NCI-H2081 (cell line): ENCODE measurements at regions not wholly inside any gene's neighbourhood (a gene's known extent, or its start where the extent isn't known, plus 50 kb on each side); places are given as distances from the start of the nearest gene placed in this dataset.
A peak's percentile ranks its signal among the peaks of the same experiment; 100 is the strongest.

Source experiments
- DNase-seq, 2 experiments: peaks; one replicate each; lab custom pipeline; 2025; lab: John Stamatoyannopoulos, UW

GRCh38 chr10:2858452-2858851 is 208.9 kb upstream of the PFKP start:
- DNase-seq = no peak

GRCh38 chr10:2856598-2856997 is 210.8 kb upstream of the PFKP start:
- peak; percentile 6 to 53 for DNase-seq

GRCh38 chr10:2852574-2853323 is 214.6 kb upstream of the PFKP start:
- no peak for DNase-seq

DNA sequence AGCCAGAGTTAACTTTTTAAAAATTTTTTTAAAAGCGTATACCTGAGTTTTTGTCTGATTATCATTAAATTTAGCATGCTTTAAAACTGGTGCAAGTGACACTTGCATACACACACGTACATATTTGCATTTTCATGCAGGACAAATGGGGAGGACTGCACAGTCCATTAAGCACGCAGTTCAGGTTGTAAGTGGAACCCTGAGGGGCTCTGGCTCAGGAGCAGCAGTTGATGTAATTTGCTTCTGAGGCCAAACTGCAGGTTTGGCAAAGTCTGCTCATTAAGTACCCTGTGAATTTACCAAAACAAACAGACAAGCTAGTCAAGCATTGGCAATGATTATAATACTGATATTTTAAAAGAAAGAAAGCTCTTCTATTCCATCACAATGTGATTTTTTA is 215.8 kb upstream of the PFKP start:
- peak; percentile 48 to 84 for DNase-seq

DNA sequence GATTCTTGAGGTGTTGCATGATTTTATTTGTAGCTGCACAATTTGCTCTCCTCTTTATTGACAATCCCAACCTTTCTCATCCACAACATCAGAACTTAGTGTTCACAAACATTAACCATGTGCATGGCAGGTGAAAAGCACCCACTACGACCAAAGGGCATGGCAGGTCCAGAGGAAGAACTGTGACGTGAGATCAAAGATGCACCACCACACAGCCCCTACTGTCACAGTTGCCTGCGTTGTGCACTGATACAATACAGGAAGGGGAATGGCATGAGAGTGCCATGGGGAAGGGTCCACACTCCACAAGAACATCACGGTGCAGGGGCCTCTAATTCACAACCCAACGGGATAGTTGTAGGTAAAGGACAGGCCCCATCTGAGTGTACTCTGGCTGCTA is 217.1 kb upstream of the PFKP start:
- DNase-seq = no peak

DNA sequence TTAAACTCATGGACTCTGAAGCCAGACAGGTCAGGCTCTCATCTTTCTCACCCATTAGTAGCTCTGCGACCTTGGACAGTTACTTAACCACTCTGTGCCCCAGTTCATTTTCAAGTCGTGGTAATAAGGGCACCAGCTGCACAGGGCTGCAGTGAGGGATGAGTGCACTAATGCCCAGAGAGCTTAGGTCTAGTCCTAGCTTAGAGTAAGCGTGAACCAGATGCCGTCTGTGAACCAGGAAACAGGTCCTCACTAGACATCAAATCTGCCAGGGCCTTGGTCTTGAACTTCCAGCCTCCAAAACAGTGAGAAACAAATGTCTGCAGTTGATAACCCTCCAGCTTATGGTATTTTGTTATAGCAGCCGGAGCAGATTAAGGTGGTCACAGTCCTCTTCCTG is 222.4 kb upstream of the PFKP start:
- DNase-seq = no peak

GRCh38 chr10:2839081-2839725 is 228.1 kb upstream of the PFKP start:
- peak; percentile 27 to 55 for DNase-seq

DNA sequence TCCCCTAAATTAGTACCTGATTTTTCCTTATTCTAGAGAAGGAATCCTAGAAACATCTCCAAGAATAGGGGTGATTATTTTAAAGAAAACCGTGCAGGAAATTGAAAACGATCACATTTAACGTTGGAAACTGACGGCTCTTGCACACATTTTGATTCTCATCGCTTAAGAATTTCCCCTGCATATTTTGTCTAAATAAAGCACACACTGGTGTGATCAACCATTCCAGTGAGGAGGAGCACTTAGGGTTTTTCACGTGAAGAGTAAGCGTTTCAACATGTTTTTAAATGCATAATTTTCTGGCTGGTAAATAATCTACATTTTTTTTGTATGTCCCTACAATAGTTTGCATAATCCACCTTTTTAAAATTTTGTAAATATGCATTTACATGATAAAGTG is 229.7 kb upstream of the PFKP start:
- no peak for DNase-seq

GRCh38 chr10:2836921-2837662 is 230.3 kb upstream of the PFKP start:
- no peak for DNase-seq

DNA sequence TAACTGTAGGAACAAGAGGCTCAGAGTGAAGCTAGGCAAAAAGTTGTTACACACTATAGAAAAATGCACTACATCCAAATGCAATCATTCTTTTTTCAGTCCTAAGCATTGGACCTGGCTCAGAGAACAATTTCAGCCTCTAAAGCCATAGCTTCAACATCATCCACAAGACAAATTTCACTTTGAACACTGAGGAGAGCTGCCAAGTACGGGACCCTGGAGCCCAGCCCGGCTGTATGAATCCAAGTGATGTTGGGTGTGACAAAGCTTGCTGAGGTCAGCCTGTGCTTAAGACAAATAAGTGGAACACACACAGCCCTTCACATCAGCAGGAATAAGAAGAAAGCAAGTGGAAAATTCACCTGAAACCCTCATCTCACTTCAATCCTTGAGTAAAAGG is 233.1 kb upstream of the PFKP start:
- no peak for DNase-seq

- no peak for DNase-seq
Observed at GRCh38 chr10:2831509-2831908, 235.8 kb upstream of the PFKP start.

DNA sequence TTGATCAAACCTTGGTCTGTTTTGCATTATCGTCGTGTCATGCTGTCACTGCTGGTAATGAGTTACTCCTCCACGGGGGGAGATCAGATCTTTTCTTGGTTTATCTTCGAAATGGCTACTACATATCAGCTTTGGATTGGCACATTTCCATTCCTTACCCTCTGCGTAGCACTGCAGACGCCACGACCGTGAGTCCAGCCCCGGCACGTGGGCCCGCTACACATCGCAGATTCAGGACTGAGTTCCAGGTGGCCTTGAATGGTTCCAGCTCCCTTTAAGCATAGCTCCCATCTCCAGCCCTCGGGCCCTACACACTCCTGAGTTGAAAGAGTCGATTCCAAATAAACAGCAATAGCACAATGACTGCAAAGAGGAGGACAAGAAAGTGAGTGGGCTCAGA is 238.6 kb upstream of the PFKP start:
- no peak for DNase-seq

DNA sequence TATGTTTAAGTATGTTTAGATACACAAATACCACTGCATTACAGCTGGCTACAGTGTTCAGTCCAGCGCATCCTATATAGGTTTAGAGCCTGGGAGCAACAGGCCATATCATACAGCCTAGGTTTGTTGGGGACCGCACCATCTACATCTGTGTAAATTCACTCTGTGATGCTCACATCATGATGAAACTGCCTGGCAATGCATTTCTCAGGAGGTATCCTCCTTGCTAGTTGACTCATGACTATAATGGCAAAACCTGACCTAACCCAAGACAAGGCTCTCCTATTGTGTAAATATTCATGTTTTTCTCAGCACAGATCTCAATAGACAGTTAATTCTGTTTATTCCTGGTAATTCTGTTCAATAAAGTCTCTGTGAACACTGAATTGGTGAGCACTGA is 240.7 kb upstream of the PFKP start:
- DNase-seq = no peak

DNA sequence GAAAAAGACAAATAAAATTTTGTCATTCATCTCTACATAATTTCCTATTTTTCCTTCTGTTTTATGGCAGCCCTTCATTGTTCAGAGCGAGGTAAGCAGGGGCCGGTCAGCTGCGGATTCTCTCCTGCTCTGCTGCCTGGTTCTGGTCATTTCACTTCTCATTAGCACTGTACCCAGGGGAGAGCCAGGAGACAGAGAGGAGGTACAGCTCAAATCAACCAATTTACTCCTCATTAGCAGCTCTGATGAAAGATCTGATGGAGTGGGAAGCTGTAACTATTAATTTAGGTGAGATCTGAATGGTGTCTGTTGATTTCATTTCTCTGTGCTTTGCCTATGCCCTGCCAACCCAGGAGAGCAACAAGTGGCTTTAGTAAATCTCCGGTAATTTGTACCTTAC is 241.5 kb upstream of the PFKP start:
- DNase-seq = no peak

GRCh38 chr10:2817940-2818636 is 249.3 kb upstream of the PFKP start:
- no peak for DNase-seq

- DNase-seq = no peak
Observed at GRCh38 chr10:2813693-2814092, 253.7 kb upstream of the PFKP start.

DNA sequence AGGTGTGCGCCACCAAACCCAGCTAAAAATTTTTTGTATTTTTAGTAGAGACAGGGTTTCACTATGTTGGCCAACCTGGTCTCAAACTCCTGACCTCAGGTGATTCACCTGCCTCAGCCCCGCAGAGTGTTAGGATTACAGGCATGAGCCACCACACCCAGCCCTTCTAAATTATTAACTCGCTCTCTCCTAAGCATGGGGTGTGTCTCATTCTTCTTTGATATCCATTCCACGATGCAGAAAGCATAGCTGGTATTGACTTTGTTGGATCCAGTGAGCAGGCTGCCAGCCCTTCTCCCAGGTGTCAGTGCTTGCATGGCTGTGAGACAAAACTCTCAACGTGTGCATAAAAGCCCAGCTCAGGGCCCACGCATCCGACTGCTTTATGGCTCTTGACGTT is 254.1 kb upstream of the PFKP start:
- DNase-seq = no peak

DNA sequence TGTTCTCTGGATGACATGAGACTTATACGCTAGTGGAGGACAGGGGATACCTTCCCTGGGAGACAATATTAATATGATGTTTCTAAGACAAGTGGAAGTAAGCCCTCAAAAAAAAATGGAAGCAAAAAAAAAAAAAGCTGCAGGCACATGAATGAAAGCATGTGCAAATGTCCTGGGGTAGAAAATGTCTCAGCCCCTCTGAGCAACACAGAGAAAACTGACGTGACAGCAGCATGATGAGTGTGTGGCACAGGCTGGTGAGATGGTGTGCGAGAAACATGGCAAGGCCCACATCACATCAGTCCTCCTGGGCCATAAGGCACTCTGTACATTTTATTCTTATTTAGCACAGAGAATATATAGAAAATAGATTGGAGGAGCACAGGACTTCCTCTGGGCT is 254.7 kb upstream of the PFKP start:
- no peak for DNase-seq

GRCh38 chr10:2800178-2800577 is 267.2 kb upstream of the PFKP start:
- no peak for DNase-seq

GRCh38 chr10:2798336-2799022 is 268.9 kb upstream of the PFKP start:
- peak in 1 of 2 experiments; percentile 5 for DNase-seq

DNA sequence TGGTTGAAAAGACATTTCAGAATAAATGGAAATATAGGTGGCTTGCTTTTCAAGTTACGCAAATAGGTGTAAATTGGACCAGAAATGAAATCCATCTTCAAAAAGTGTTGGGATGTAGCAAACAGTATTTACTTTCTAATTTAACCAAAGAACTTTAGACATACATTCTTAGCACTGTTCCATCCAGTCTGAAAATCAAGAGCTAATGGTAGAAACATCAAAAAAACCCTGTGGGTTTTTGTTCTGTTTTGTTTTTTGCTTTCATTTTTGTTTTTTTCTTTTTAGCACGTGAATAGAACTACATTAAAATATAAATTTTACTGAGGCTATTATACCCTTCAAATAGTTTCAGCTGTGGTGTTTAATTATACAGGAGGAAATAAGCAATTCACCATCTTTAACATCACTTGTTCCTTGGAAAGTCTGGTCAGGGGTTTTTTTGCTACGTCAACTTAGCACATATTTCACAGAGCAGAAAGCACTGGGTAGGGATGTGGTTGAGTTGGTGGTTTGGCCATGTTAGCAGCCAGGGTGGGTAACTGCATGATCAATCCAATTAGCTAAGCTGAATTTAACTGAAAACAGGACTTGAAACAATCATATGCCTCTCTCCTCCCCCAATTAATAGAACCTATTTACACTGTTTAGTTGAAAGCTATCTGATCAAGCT is 275.4 kb upstream of the PFKP start:
- no peak for DNase-seq
